Kidney epithelial cell (primary cell): ENCODE measurements at regions not wholly inside any gene's neighbourhood (a gene's known extent, or its start where the extent isn't known, plus 50 kb on each side); places are given as distances from the start of the nearest gene placed in this dataset.

Source experiments
- DNase-seq: peaks from one replicate; pipeline ENCODE4 v3.0.0-alpha.2; 2010; ENCODE audit warnings: low read depth
- H3K27me3 ChIP-seq: 2 replicates; pipeline ENCODE4 v1.6.0; 2011; ENCODE audit warnings: low read length; ENCODE audit not compliant: control insufficient read depth, insufficient read depth
- H3K36me3 ChIP-seq: 2 replicates; pipeline ENCODE4 v1.5.1; 2011; ENCODE audit warnings: low read length; ENCODE audit not compliant: control insufficient read depth, insufficient read depth
- H3K4me3 ChIP-seq: 2 replicates; pipeline ENCODE4 v1.5.1; 2011; ENCODE audit warnings: low read depth, mild to moderate bottlenecking, control low read depth, low read length
- CTCF ChIP-seq: IDR thresholded peaks from 2 replicates; pipeline ENCODE4 v1.5.1; 2011; ENCODE audit warnings: mild to moderate bottlenecking, moderate library complexity, low read length, control low read depth, inconsistent platforms; ENCODE audit not compliant: insufficient read depth, poor library complexity, severe bottlenecking

GRCh38 chrX:98028691-98029090, 1145.0 kb downstream of the RPA4 start:
- no peak for TF ChIP-seq CTCF
- Histone ChIP-seq H3K36me3 (no peaks in the 10 kb centered on the region), H3K4me3 (no peak overlapping the region), H3K27me3 (no peaks in the 10 kb centered on the region)
- DNase-seq = no peak

- no peak for DNase-seq
- H3K27me3 ChIP-seq = no peaks in the 10 kb centered on the region
- TF ChIP-seq CTCF = no peak
Measured at GRCh38 chrX:98029861-98030260, 1146.2 kb downstream of the RPA4 start.

GRCh38 chrX:98057176-98057575, 1173.5 kb downstream of the RPA4 start:
- Histone ChIP-seq H3K27me3 (no peaks in the 10 kb centered on the region), H3K36me3 (no peaks in the 10 kb centered on the region), H3K4me3 (no peak overlapping the region)
- DNase-seq = no peak
- no peak for TF ChIP-seq CTCF

More at GRCh38 chrX:98029861-98030260, 1146.2 kb downstream of the RPA4 start:
- Histone ChIP-seq H3K4me3 (no peak overlapping the region), H3K36me3 (no peaks in the 10 kb centered on the region)

- no peak for DNase-seq
- TF ChIP-seq CTCF = no peak
- H3K4me3 ChIP-seq = no peak overlapping the region
- no peaks in the 10 kb centered on the region for H3K27me3 ChIP-seq
- H3K36me3 ChIP-seq = no peaks in the 10 kb centered on the region
Measured at GRCh38 chrX:98065151-98065550, 1181.4 kb downstream of the RPA4 start.

- no peaks in the 10 kb centered on the region for H3K27me3 ChIP-seq
- H3K36me3 ChIP-seq = no peaks in the 10 kb centered on the region
- TF ChIP-seq CTCF = no peak
- H3K4me3 ChIP-seq = no peak overlapping the region
- DNase-seq = no peak
Measured at GRCh38 chrX:98067611-98068010, 1183.9 kb downstream of the RPA4 start.

GRCh38 chrX:98068024-98068580, 1184.4 kb downstream of the RPA4 start:
- H3K4me3 ChIP-seq = no peak overlapping the region
- no peaks in the 10 kb centered on the region for H3K36me3 ChIP-seq
- no peak for TF ChIP-seq CTCF
- no peaks in the 10 kb centered on the region for H3K27me3 ChIP-seq
- no peak for DNase-seq
